IMR-90 (cell line): ENCODE measurements at regions not wholly inside any gene's neighbourhood (a gene's known extent, or its start where the extent isn't known, plus 50 kb on each side); places are given as distances from the start of the nearest gene placed in this dataset.

ENCODE experiments used
- ATAC-seq: fragments of 200-7000 bp; cut with Tn5 transposase; 2 replicates; pipeline ENCODE4 v1.9.1; 2020; ENCODE audit warnings: low read depth, mild to moderate bottlenecking, moderate library complexity
- BruUV-seq: library from RNA; stranded (reverse); fragments of 400-500 nt; replicated peaks from 2 replicates; lab custom pipeline; 2021; lab: Mats Ljungman, UMichigan
- CTCF ChIA-PET: fragments of 300-600 bp; formaldehyde crosslinking; extraction: SDS; loops from one replicate; lab custom pipeline; 2021; ENCODE audit warnings: antibody characterized with exemption; lab: Yijun Ruan, JAX
- POLR2A ChIA-PET: fragments of 300-600 bp; sonication (Branson Sonifier 250); formaldehyde crosslinking; loops from one replicate; lab custom pipeline; 2022; ENCODE audit warnings: antibody characterized with exemption; ENCODE audit not compliant: unreplicated experiment; lab: Charles Lee
- DNase-seq: peaks from one replicate; pipeline ENCODE4 v3.0.0; 2013
- H2AFZ ChIP-seq: replicated peaks from 2 replicates; pipeline ENCODE3; 2013; ENCODE audit warnings: low read length, mild to moderate bottlenecking; ENCODE audit not compliant: poor library complexity
- H2AK5ac ChIP-seq: 2 replicates; pipeline ENCODE4 v1.6.1; 2013; ENCODE audit warnings: low read depth, low read length, inconsistent platforms
- H2AK9ac ChIP-seq: replicated peaks from 2 replicates; pipeline ENCODE3; 2013; ENCODE audit warnings: mild to moderate bottlenecking, low read depth, low read length, moderate library complexity; ENCODE audit not compliant: poor library complexity
- H2BK120ac ChIP-seq: 2 replicates; pipeline ENCODE4 v1.6.1; 2013; ENCODE audit warnings: low read depth, low read length, inconsistent platforms
- H2BK15ac ChIP-seq: 3 replicates; pipeline ENCODE4 v1.6.1; 2013; ENCODE audit warnings: low read depth, low read length, inconsistent platforms
- H2BK20ac ChIP-seq: 2 replicates; pipeline ENCODE4 v1.6.1; 2013; ENCODE audit warnings: low read depth, mild to moderate bottlenecking, inconsistent platforms, low read length, moderate library complexity
- H2BK5ac ChIP-seq: 2 replicates; pipeline ENCODE4 v1.6.1; 2013; ENCODE audit warnings: mild to moderate bottlenecking, low read depth, low read length, inconsistent platforms; ENCODE audit not compliant: poor library complexity, severe bottlenecking
- H3K14ac ChIP-seq: replicated peaks from 2 replicates; pipeline ENCODE4 v1.6.1; 2013; ENCODE audit warnings: low read depth, low read length, inconsistent platforms
- H3K18ac ChIP-seq: 2 replicates; pipeline ENCODE4 v1.6.1; 2013; ENCODE audit warnings: low read depth, low read length, control low read depth
- H3K23ac ChIP-seq: 2 replicates; pipeline ENCODE4 v1.6.1; 2013; ENCODE audit warnings: low read depth, low read length, inconsistent platforms
- H3K27ac ChIP-seq: 2 replicates; pipeline ENCODE4 v1.5.1; 2013; ENCODE audit warnings: mild to moderate bottlenecking, control low read depth, low read length; ENCODE audit not compliant: insufficient read depth
- H3K27me3 ChIP-seq: 2 replicates; pipeline ENCODE4 v1.6.1; 2013; ENCODE audit warnings: low read length; ENCODE audit not compliant: control insufficient read depth, insufficient read depth
- H3K36me3 ChIP-seq: 2 replicates; pipeline ENCODE4 v1.6.1; 2013; ENCODE audit warnings: low read length, mixed read lengths; ENCODE audit not compliant: control insufficient read depth, insufficient read depth
- H3K4ac ChIP-seq: 2 replicates; pipeline ENCODE4 v1.6.1; 2013; ENCODE audit warnings: low read depth, low read length, inconsistent platforms
- H3K4me1 ChIP-seq: 2 replicates; pipeline ENCODE4 v1.6.1; 2013; ENCODE audit warnings: low read length, mixed read lengths; ENCODE audit not compliant: control insufficient read depth, insufficient read depth
- H3K4me2 ChIP-seq: 2 replicates; pipeline ENCODE4 v1.6.1; 2013; ENCODE audit warnings: low read depth, mild to moderate bottlenecking, control low read depth, low read length, moderate library complexity
- H3K4me3 ChIP-seq: 2 replicates; pipeline ENCODE4 v1.5.1; 2013; ENCODE audit warnings: low read depth, mild to moderate bottlenecking, control low read depth, low read length, moderate library complexity; ENCODE audit not compliant: insufficient read depth
- H3K56ac ChIP-seq: 2 replicates; pipeline ENCODE4 v1.6.1; 2013; ENCODE audit warnings: low read length, inconsistent platforms; ENCODE audit not compliant: insufficient read depth; ENCODE audit errors: extremely low read depth
- H3K79me1 ChIP-seq, 2 experiments: 2 replicates each; pipeline ENCODE4 v1.6.1; 2013; ENCODE audit warnings: low read length in 2 of 2, inconsistent platforms in 1 of 2, low read depth in 1 of 2
- H3K9ac ChIP-seq: 2 replicates; pipeline ENCODE4 v1.6.1; 2013; ENCODE audit warnings: low read depth, low read length, control low read depth
- H3K9me1 ChIP-seq: 2 replicates; pipeline ENCODE4 v1.6.1; 2013; ENCODE audit warnings: low read length, inconsistent platforms; ENCODE audit not compliant: insufficient read depth
- H3K9me3 ChIP-seq: 2 replicates; pipeline ENCODE4 v1.6.1; 2013; ENCODE audit warnings: low read length; ENCODE audit not compliant: control insufficient read depth, insufficient read depth
- H4K20me1 ChIP-seq: 2 replicates; pipeline ENCODE4 v1.6.1; 2013; ENCODE audit warnings: low read length, inconsistent platforms; ENCODE audit not compliant: insufficient read depth
- H4K5ac ChIP-seq: 2 replicates; pipeline ENCODE4 v1.6.1; 2013; ENCODE audit warnings: mild to moderate bottlenecking, low read depth, low read length, control low read depth
- H4K8ac ChIP-seq, 2 experiments: 2 replicates each; pipeline ENCODE4 v1.6.1; 2013; ENCODE audit warnings: low read depth in 2 of 2, low read length in 2 of 2, control low read depth in 1 of 2, inconsistent platforms in 1 of 2
- H4K91ac ChIP-seq: 2 replicates; pipeline ENCODE4 v1.6.1; 2013; ENCODE audit warnings: low read depth, low read length, inconsistent platforms; ENCODE audit not compliant: insufficient read depth
- NFE2L2 ChIP-seq: fragments of 150-350 bp; IDR thresholded peaks from 2 replicates; pipeline ENCODE4 v1.6.1; 2016; ENCODE audit warnings: low read depth, mild to moderate bottlenecking, low read length
- RFX5 ChIP-seq: IDR thresholded peaks from 2 replicates; pipeline ENCODE4 v1.8.0; 2012; ENCODE audit warnings: low read depth, mild to moderate bottlenecking, low read length, moderate library complexity
- WGBS, 2 experiments: methylation state at CpG; one replicate each; pipeline versions ENCODE4 v1.1.5 to v1.1.7; 2013; ENCODE audit warnings: missing lambda C conversion rate in 2 of 2; ENCODE audit not compliant: insufficient read length in 1 of 2; ENCODE audit errors: extremely low coverage in 2 of 2; 5-methylcytosine and 5-hydroxymethylcytosine counted together
- dilution Hi-C: fragments of 300-500 bp; cut with HindIII; formaldehyde crosslinking; loops from one replicate; pipeline ENCODE4 v1.14.3; 2018; ENCODE audit warnings: low sequenced_read_pairs; ENCODE audit not compliant: unreplicated experiment
- in situ Hi-C: fragments of 300-500 bp; cut with MboI; formaldehyde crosslinking; loops from 3 replicates; pipeline ENCODE4 v1.14.3; 2019; ENCODE audit warnings: low sequenced_read_pairs, inconsistent platforms, mixed read lengths
- intact Hi-C: fragments of 100-400 bp; cut with micrococcal nuclease; formaldehyde crosslinking; loops from 2 replicates; pipeline ENCODE4 v1.10.0; 2022

- Histone ChIP-seq H4K91ac (no peak overlapping the region), H4K20me1 (no peaks in the 10 kb centered on the region), H2AK9ac (no peak overlapping the region), H3K18ac (no peak overlapping the region), H3K27ac (no peak overlapping the region), H2BK15ac (no peak overlapping the region), H4K8ac (no peak overlapping the region), H3K9me1 (no peaks in the 10 kb centered on the region), H4K5ac (no peak overlapping the region), H3K36me3 (no peaks in the 10 kb centered on the region), H2AFZ (no peak overlapping the region), H3K23ac (no peak overlapping the region), H3K4me1 (no peaks in the 10 kb centered on the region), H3K4ac (no peak overlapping the region), H2BK5ac (no peak overlapping the region), H2BK120ac (no peak overlapping the region), H3K4me3 (no peak overlapping the region), H3K27me3 (no peaks in the 10 kb centered on the region), H2BK20ac (no peak overlapping the region), H3K9me3 (no peaks in the 10 kb centered on the region), H3K56ac (no peak overlapping the region), H3K79me1 (no peaks in the 10 kb centered on the region), H2AK5ac (no peak overlapping the region), H3K4me2 (no peak overlapping the region), H3K9ac (no peak overlapping the region), H3K14ac (no peak overlapping the region)
- WGBS, 2 experiments = no CpG with 5 or more reads among the region's 6 CpGs
- dilution Hi-C loops (no loop called here), in situ Hi-C loops (no loop called here), intact Hi-C loops (no loop called here)
- ATAC-seq (no peak), DNase-seq (no peak)
- ChIA-PET CTCF (interaction anchor here (1.9 kb wide), 1 partner anchor 18 kb away, joined by 4 read pairs; no protein-coding TSS in a partner anchor), POLR2A (no interaction called here)
- TF ChIP-seq RFX5 (no peak), NFE2L2 (no peak)
- BruUV-seq = no TSS peak
Observed at GRCh38 chr6:145428706-145429105, 306.6 kb downstream of the EPM2A start.
